ENCODE measurements at regions not wholly inside any gene's neighbourhood (a gene's known extent, or its start where the extent isn't known, plus 50 kb on each side); places are given as distances from the start of the nearest gene placed in this dataset.

GRCh38 chr2:22189893-22190480 is 1066.2 kb downstream of the TDRD15 start:
- intact Hi-C loops (cut with DNase I) = no loop called here

GRCh38 chr2:22194218-22194617 is 1070.5 kb downstream of the TDRD15 start:
- Histone ChIP-seq H3K9me3 (no peaks in the 10 kb centered on the region), H3K36me3 (no peaks in the 10 kb centered on the region), H3K4me1 (no peaks in the 10 kb centered on the region), H3K27me3 (no peaks in the 10 kb centered on the region), H3K4me3 (no peak overlapping the region), H3K27ac (no peak overlapping the region)
- TF ChIP-seq POLR2A (IDR thresholded peaks at IDR 0.05) = no peak
- no peak for TF ChIP-seq CTCF (IDR thresholded peaks at IDR 0.05)
- no peak for TF ChIP-seq POLR2AphosphoS5 (IDR thresholded peaks at IDR 0.05; ENCODE audit: insufficient read depth in 1 of 2, low read depth in 1 of 2)
- DNase-seq (ENCODE audit: extremely low spot score in 2 of 2) = no peak
- intact Hi-C loops (cut with DNase I) = no loop called here

More at GRCh38 chr2:22189893-22190480, 1066.2 kb downstream of the TDRD15 start:
- Histone ChIP-seq H3K27me3 (no peaks in the 10 kb centered on the region), H3K36me3 (no peaks in the 10 kb centered on the region), H3K27ac (no peak overlapping the region), H3K4me3 (no peak overlapping the region), H3K4me1 (no peaks in the 10 kb centered on the region), H3K9me3 (no peaks in the 10 kb centered on the region)
- TF ChIP-seq POLR2A (IDR thresholded peaks at IDR 0.05) (no peak), POLR2AphosphoS5 (IDR thresholded peaks at IDR 0.05; ENCODE audit: insufficient read depth in 1 of 2, low read depth in 1 of 2) (no peak), CTCF (IDR thresholded peaks at IDR 0.05) (no peak)
- DNase-seq (ENCODE audit: extremely low spot score in 2 of 2) = no peak

GRCh38 chr2:22196806-22197205 is 1073.0 kb downstream of the TDRD15 start:
- TF ChIP-seq POLR2A (IDR thresholded peaks at IDR 0.05) = no peak
- TF ChIP-seq CTCF (IDR thresholded peaks at IDR 0.05) = no peak
- TF ChIP-seq POLR2AphosphoS5 (IDR thresholded peaks at IDR 0.05; ENCODE audit: insufficient read depth in 1 of 2, low read depth in 1 of 2) = no peak
- intact Hi-C loops (cut with DNase I) = no loop called here
- no peaks in the 10 kb centered on the region for H3K4me1 ChIP-seq
- no peak overlapping the region for H3K27ac ChIP-seq
- no peak overlapping the region for H3K4me3 ChIP-seq
- no peaks in the 10 kb centered on the region for H3K27me3 ChIP-seq
- DNase-seq (ENCODE audit: extremely low spot score in 2 of 2) = no peak
- no peaks in the 10 kb centered on the region for H3K36me3 ChIP-seq
- no peaks in the 10 kb centered on the region for H3K9me3 ChIP-seq

GRCh38 chr2:22198381-22199283 is 1074.9 kb downstream of the TDRD15 start:
- Histone ChIP-seq H3K27me3 (no peaks in the 10 kb centered on the region), H3K4me3 (no peak overlapping the region), H3K36me3 (no peaks in the 10 kb centered on the region), H3K4me1 (no peaks in the 10 kb centered on the region), H3K27ac (no peak overlapping the region), H3K9me3 (no peaks in the 10 kb centered on the region)
- no peak for DNase-seq (ENCODE audit: extremely low spot score in 2 of 2)
- no peak for TF ChIP-seq POLR2AphosphoS5 (IDR thresholded peaks at IDR 0.05; ENCODE audit: insufficient read depth in 1 of 2, low read depth in 1 of 2)
- TF ChIP-seq POLR2A (IDR thresholded peaks at IDR 0.05) = no peak
- TF ChIP-seq CTCF (IDR thresholded peaks at IDR 0.05) = no peak
- intact Hi-C loops (cut with DNase I) = no loop called here

GRCh38 chr2:22199994-22200393 is 1076.2 kb downstream of the TDRD15 start:
- no peaks in the 10 kb centered on the region for H3K27me3 ChIP-seq
- H3K36me3 ChIP-seq = no peaks in the 10 kb centered on the region
- intact Hi-C loops (cut with DNase I) = no loop called here

More at GRCh38 chr2:22199994-22200393, 1076.2 kb downstream of the TDRD15 start:
- DNase-seq (ENCODE audit: extremely low spot score in 2 of 2) = no peak
- Histone ChIP-seq H3K9me3 (no peaks in the 10 kb centered on the region), H3K4me1 (no peaks in the 10 kb centered on the region), H3K27ac (no peak overlapping the region), H3K4me3 (no peak overlapping the region)
- TF ChIP-seq POLR2A (IDR thresholded peaks at IDR 0.05) = no peak

Measured in vagina (tissue), 2 donors.